Omental fat pad (tissue), 3 donors: ENCODE measurements at regions not wholly inside any gene's neighbourhood (a gene's known extent, or its start where the extent isn't known, plus 50 kb on each side); places are given as distances from the start of the nearest gene placed in this dataset.
"Not testable (repeated sequence)": the region's sequence is repeated elsewhere in the genome, so short reads cannot be mapped to it uniquely, and the experiment has no call there.

Experiments used
- ATAC-seq: fragments of 150-250 bp; one replicate; pipeline ENCODE4 v1.9.1; 2016; ENCODE audit warnings: mild to moderate bottlenecking, moderate library complexity; ENCODE audit not compliant: low FRiP score
- DNase-seq: peaks from one replicate; pipeline ENCODE4 v3.0.0-alpha.2; 2019; ENCODE audit warnings: low spot score
- CTCF ChIP-seq, 3 donors: fragments of 450-650 bp; IDR thresholded peaks; one replicate each; pipeline ENCODE4 v1.5.1; 2016 to 2017; ENCODE audit warnings: antibody characterized with exemption in 3 of 3, mild to moderate bottlenecking in 3 of 3, moderate library complexity in 2 of 3

GRCh38 chr1:103986792-103987191 lies 237.1 kb downstream of the AMY1C start:
- DNase-seq (no peak), ATAC-seq (no peak)
- no peak for TF ChIP-seq CTCF (IDR thresholded peaks at IDR 0.05)

- ATAC-seq: no peak
- TF ChIP-seq CTCF (IDR thresholded peaks at IDR 0.05): no peak
- no peak for DNase-seq
Observed at GRCh38 chr1:103997631-103998030, 247.9 kb downstream of the AMY1C start.

- no peak for TF ChIP-seq CTCF (IDR thresholded peaks at IDR 0.05)
- no peak for DNase-seq
- no peak for ATAC-seq
Observed at GRCh38 chr1:104018922-104019674, 269.4 kb downstream of the AMY1C start.

GRCh38 chr1:104019675-104020049 lies 270.0 kb downstream of the AMY1C start:
- no peak for TF ChIP-seq CTCF (IDR thresholded peaks at IDR 0.05)
- DNase-seq (no peak), ATAC-seq (no peak)

GRCh38 chr1:104028416-104029035 lies 278.8 kb downstream of the AMY1C start:
- DNase-seq: no peak
- ATAC-seq: no peak
- TF ChIP-seq CTCF (IDR thresholded peaks at IDR 0.05): no peak

- DNase-seq (no peak), ATAC-seq (no peak)
- TF ChIP-seq CTCF (IDR thresholded peaks at IDR 0.05): no peak
Observed at GRCh38 chr1:104029456-104029970, 279.8 kb downstream of the AMY1C start.

- DNase-seq (no peak), ATAC-seq (no peak)
- TF ChIP-seq CTCF (IDR thresholded peaks at IDR 0.05): no peak
Observed at GRCh38 chr1:104056786-104057185, 307.1 kb downstream of the AMY1C start.

- DNase-seq, ATAC-seq: not testable (repeated sequence)
Observed at GRCh38 chr1:104057219-104057898, 307.7 kb downstream of the AMY1C start.

- not testable (repeated sequence) for DNase-seq, ATAC-seq
Observed at GRCh38 chr1:104061637-104062036, 311.9 kb downstream of the AMY1C start.
